HG02610 (cell line): ENCODE measurements at regions not wholly inside any gene's neighbourhood (a gene's known extent, or its start where the extent isn't known, plus 50 kb on each side); places are given as distances from the start of the nearest gene placed in this dataset.
"Not testable (repeated sequence)": the region's sequence is repeated elsewhere in the genome, so short reads cannot be mapped to it uniquely, and the experiment has no call there.

Experiments
- ATAC-seq: cut with Tn5 transposase; IDR thresholded peaks from one replicate; pipeline ENCODE4 v1.9.1; 2021; ENCODE audit warnings: mild to moderate bottlenecking, moderate library complexity; ENCODE audit not compliant: unreplicated experiment

DNA sequence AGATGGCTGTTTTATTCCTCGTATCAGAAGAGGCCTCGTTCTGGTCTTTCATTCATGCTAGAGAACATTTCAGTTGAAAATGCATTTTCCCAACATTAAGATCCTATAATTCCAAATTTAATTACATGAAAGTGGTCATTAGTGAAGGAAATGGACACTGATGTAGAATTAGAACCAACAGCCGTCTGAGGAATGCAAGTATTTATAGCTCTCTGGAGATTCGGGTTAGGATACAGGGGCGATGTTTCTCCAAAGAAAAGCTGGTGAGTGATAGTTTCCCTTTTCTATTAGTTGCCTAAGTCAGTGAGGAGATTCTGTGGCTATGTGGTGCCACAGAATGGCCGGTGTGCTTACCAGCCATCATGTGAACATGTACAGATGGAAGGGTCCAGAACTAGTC, 109.0 kb upstream of the IL12A start:
- ATAC-seq: no peak

DNA sequence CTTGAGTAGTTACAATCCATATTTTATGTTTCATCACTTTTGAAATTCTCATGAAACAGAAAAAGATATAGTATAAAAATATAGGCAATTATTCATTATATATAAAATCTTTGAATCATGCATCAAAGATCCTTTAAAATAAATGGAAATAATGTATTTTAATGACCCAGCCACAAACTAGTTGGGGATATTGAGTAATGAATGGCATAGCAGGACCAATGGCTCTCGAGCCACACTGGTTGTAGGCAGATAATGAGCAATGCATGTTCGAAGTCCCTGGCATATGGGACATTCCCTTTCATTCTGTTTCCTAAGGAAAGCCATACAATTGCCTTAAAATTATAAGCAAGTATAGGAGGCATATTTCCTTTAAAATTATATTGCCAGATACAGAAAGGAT, 107.4 kb upstream of the IL12A start:
- no peak for ATAC-seq

DNA sequence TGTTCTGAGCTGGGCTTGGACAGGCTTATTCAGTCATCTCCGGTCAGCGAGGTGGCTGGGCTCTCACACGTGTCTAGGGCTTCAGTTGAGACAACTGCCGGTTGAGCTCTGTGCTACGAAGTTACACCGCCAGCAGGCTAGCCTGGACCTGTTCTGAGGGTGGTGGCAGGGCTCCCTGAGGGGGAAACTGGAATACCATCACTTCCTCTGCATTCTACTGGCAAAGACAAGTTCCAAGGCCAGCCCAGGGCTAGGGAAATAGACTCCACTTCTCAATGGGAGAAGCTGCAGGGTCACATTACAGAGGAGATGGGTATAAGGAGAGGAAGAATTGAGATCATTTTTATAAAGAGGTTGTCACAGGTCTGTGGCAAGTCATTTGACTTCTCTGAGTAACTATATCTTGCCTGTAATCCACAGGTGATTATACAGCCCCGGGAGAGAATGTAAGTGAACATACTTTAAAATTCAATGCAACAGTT, 106.8 kb upstream of the IL12A start:
- ATAC-seq: no peak

DNA sequence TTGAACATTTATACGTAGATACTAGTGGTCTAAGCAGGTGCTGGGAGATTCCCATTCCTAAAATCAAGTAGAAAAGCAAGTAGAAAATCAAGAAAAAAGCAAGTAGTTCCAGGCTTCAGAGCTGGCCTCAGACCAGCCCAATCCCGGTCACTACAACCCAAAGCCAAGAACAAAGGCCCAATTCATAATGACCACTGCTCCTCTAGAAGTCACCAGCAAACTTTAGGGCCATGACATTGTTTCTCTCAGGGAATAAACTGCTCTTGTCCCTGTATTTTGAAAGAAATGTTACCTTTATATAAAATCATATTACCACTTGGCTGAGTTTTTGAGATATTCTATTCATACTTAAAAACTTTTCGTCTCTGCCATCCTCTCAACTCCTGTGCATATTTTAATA, 106.3 kb upstream of the IL12A start:
- no peak for ATAC-seq

DNA sequence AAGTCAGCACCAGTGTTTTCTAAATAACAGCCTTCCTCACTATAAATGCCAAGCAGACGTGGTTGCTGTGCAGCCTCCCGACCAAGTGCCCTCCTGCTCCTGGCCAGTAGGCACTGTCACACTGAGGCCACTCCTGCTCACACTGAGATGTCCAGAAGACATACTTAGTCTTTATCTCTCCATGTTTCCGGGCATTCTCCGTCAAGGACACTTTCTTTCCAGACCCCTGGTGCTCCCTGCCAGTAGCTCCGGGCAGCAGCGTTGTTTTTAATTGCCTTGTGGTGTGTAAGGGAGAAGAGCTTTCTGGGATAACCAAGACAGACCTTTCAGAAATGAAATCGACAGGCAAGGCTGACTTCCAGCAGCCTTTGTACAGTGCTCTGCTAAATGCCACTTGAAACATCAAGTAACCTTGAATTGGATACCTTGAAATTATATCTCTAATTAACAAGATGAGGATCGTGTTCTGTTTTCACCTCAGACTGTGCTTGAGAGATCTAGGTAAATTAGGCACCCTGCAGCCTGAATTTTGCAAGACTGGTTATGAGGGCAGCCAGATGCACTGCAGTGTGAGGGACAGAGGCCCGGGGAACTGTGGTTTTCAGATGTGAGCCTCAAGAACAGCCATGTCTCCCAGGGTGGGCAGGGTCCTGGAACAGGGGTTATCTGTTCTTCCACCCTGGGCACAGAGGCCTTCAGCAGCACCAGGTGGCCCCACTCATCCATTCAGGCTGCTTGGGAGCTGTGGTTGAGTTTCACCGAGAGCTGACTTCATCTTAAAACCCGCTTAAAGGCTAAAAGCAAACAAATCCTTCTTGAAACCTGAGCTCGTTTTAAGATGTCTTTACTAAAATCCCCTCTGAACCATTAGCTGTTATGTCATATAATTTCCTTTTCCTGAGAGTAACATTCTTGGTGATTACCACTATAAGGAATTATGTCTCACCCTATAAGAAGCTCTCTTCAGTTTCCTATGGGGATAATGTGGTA, 105.5 kb upstream of the IL12A start:
- ATAC-seq: peak; percentile 34

DNA sequence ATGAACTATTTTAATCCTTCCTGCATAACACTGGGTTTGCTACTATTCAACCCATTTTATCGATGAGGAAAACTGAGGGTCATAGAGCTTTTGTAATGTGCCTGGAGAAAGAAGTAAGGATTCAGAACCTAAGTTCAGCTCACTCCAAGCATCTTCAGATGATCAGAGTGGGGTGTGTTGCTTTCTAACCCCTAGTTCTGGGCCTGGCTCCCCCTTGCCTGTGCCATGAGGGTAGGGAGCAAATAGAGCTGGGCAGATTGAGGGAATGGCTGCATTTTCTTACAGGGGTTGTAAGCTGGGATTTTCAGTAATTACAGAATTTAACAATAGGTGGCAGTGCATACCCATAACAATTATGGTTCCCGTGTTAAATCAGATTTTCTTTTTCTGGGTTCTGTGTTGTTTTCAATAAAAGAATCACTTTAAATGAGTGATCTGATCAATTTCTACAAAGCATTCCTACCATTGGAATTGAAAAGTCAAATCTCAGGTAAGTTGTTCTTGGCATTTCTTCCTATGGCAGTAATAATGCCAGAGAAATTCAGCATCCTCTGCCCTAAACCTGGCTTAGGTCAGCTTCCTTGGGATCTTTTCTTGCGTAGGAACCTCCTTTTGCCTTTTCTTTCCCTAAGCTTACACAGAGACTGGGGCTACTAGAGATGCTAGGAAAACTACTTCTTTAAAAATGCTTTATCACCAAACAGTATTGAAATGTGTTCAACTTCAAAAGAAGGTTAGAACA, 103.8 kb upstream of the IL12A start:
- ATAC-seq: no peak

DNA sequence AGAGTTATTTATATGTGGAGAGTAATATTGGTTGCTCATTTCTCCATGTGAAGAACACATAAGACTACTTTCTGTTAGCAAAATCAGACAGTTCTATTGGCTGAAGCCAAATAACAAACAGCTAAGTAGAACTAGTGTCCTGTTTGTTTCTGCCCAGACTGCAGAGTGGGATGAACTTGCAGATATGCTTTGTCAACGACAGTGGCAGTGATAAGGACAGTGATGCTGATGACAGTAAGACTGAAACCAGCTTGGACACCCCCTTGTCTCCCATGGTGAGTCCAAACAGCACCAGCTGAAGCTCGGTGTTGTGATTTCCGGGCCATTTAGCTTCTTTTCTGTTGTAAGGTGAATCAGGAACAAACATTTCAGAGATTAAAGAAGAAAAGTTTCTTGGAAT, 102.6 kb upstream of the IL12A start:
- ATAC-seq: peak; percentile 60

DNA sequence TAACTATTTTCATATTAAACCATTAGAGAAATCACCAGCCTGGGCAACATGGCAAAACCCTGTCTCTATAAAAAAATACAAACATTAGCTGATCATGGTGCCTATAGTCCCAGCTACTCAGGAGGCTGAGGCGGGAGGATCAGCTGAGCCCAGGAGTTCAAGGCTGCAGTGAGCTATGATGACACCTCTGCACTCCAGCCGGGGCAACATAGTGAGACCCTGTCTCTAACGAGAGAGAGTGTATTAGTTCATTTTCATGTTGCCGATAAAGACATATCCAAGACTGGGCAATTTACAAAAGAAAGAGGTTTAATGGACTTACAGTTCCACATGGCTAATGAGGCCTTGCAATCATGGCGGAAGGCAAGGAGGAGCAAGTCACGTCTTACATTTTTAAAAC, 102.1 kb upstream of the IL12A start:
- ATAC-seq: not testable (repeated sequence)

DNA sequence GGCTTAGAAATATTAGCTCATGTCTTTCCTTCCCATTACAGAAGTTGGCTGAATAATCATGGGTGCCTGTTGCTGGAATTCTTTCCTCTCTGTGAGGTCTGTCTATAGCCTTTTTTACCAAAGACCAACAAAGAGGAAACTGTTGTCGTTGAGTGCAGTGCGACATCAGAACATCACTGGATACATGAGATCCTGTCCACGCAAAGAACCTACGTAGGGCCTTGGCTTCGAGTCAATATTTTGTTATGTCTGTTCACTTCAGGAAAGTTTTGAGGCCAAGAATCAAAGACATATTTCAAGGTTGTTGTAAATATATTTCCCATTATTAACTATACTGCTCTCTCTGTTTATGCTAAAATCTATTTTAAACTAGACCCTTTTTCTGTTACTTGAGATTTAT, 101.5 kb upstream of the IL12A start:
- ATAC-seq: no peak

DNA sequence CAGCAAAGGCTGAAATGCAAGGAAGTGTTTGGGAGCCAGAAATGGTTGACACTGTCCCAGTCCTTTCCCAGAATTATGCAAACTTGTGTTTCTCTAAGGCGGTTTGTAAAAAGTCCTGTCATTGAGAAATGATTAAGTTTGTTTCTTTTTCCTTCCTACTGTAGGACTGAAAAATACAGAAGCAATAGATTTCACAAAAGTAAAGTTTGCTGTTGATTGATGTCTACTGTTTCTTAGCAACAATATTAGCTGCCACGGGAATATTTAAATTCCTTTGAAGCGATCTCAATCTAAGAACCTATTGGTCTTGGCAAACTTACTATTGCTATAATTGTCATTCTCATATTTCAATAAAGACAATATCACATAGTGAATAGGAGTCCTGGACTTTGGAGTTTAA, 100.7 kb upstream of the IL12A start:
- no peak for ATAC-seq

DNA sequence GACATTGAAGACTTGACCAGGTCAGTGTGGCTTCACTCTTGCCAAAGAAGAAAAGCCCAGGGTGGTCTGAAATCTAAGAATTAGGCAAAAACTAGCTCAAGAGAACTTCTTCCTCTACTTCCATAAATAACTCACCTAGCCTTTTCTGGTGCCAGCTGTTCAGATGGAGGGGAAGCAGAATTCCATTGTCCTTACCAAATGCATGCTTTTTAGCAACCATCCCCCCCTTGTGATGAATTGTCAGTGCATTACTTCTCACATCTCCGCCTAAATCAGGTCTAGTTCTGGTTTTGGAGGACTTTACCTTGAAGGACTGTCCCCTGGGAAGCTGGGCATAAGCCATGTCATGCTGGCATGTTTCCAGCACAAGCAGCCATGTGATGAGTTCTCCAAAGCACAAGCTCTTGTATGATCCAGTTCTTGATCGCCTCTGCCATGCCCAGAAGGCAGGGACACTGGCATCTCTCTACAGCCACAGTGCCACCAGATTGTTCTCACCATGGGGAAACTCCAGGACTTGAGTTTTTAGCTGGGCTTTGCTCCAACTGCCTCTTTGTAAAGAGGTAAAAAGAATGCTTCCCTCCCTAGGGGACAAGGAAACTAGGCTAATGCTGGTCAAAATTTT, 96.4 kb upstream of the IL12A start:
- ATAC-seq: no peak

DNA sequence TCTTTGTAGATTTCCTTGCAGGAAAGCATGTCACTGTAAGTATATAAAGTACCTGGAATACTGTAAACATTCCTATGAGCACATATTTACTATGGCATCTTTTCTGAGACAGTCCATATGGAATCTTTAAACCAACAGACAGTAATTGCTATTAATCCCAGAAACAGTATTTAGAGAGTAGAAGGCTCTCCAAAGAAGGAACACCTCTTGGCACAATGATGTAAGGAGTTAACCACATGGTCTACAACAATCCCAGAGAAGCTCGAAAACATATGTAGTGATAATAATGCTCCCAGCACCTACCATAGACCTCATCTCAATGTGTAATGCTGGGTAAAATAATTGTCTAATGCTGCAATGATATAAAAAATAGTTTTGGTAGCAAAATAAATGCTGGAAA, 95.8 kb upstream of the IL12A start:
- ATAC-seq: no peak

DNA sequence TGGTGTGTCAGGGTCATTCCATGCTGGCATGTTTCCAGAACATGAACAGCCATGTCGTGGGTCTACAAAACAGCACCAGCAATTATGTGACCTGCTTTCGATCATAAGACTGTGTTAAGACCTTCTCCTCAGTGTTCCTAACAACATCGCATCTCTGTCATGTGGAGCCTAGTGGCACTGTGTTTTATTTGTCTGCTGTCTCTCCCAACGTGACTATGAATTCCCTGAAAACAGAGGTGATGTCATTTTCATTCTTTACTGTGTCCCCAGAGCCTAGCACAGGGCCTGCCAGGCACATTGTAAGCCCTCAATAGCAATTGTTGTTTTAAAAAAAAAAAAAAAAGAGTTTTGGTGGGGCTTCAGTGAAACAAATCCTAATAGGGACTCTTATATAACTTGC, 94.2 kb upstream of the IL12A start:
- ATAC-seq: no peak

DNA sequence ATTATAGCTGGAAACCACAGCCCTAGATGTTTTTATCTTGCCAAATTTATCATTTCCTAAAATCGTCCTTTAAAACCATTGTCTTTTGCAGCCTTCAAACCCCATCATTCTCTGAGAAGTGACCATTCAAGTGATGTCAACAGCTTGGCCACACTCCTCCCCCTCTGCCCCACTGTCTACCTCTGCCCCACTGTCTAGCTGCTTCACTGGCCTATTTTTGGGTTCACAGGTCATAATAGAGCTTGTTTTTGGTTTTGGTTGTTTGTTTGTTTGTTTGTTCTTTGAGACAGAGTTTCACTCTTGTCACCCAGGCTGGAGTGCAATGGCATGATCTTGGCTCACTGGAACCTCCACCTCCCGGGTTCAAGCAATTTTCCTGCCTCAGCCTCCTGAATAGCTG, 93.2 kb upstream of the IL12A start:
- ATAC-seq: no peak

DNA sequence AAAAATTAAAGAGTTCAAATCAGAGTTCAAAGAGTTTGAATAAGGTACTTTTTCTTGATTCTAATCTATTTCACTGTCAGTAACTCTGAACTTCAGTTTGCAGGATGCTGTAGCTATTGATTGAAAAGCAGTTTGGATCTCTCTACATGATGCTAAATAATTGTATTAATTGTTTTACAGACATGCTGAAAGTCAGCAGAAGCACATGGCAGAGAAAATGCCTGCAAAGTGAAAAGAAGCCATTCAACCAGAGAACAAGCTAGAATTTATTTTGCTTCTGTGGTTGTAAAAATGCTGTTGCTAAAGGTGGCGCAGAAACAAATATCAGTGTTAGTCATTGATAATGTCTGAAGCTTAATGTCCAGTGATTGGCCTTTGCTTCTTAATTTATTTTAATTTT, 92.1 kb upstream of the IL12A start:
- no peak for ATAC-seq

DNA sequence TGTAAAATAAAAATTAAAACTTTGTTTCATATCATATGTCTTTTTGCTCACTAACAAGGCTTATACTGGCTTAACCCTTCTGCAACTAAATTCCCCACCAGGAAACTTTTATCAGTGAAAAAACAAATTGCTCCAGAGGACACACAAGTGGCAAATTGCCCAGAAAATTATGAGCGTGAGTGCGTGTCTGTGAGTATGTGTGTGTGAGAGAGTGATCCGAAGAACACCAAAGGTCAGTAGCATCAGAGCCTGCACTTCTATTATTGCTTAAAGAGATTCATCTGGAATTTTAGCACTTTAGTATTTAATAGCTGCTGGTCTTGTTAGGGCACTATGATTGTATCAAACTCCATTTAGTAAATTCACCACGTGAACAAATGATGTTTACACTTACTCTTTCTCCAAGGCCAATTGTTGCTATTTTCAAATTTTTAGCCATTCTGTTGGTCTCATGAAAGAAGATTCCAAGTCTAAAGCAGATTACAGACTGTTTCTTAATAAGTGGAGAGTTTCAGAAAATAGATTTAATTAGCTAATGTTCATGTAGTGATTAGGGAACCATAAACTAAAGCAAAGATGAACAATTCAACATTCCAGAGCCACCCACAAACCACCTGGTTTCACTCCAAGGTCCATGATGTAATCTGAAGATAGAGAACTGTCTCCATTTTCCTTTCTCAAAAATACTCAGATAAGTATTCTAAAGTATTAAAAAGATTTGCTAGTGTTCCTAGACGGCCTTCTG, 91.1 kb upstream of the IL12A start:
- no peak for ATAC-seq

DNA sequence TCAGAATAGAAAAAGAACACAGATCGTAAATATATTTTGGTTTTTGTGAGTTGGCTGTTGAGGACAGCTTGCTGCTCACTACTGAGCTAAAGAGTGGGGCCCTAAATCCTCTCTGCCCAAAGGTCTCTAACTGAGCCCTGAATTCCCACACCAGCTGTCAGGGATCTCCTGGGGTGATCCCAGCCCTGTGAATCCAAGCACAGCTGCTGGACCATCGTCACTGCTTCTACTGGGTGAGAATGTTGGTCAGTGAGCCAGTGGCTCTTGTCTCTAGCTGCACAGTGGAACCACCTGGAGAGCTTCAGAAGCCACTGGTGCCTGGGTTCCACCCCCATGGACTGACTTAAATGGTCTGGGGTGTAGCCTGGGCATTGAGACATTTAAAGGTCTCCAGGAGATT, 90.5 kb upstream of the IL12A start:
- ATAC-seq: no peak

DNA sequence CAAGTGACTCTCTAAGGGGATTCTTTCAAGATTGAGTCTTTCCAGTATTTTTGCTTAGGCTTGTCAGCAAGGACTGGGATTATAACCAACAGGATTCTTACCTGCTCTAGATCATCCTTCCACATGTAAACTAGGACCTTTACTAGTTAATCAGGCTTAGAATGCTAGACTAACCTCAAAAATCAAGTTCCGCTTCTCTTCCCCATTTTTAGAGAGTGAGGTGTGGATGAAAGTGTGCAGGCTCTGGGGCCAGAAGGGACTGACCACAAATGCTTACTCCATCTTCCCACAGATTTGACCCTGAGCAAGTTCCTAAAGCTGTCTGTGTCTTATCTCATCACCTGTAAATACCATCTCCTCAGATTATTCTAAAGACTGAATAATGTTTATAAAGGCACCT, 89.5 kb upstream of the IL12A start:
- no peak for ATAC-seq

DNA sequence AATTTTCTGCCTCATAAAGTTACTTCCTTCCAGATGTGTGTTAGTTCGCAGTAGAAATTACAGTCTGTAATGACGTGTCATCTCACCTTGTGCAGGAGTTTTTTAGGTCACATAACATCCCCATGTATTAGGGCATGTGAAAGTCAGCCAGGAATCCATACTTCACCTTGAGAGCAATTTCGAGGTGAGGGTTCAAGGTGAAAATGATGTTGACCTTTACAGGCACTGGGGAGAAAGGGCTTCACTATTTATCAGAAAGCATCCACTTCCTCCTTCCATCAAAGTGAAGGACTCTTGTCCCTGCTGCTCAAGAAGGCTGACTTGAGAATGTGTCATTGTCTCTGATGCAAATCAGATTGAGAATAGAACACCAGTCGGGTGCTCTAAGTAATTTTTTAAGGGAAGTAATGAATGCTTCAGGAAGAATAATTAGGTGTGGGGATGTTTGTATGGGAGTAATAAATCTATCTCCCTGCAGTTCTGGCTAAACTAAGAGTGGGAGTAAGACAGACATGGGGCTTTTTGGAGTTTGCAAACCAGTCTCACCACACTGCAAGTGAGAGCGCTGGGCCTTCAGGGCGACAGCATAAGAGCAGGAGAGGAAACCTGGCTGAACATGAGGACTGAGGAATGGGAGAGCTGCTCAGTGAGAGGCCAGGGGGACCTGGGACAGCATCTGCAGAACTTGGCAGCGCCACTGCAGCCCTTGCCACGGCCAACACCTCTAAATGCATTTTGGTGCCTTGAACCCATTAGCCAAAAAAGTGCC, 85.9 kb upstream of the IL12A start:
- peak; percentile 80 for ATAC-seq

DNA sequence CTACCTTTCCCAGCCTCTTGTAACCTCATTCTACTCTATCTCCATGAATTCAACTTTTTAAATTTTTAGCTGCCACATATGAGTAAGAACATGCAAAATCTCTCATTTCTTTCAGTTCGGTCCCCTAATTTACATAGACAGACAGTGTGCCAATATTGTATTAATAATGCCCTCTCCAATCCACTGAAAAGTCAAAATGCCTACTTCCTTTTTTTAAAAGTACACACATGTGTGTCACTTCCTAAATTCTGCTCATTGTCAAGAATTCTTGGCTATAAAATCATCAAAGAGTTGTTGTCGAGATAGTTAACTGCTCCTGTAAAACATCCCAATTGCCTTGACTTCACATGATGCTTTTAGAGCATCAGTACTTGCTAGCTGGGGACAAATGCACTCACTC, 84.2 kb upstream of the IL12A start:
- peak; percentile 27 for ATAC-seq
